Stimulated activated CD8-positive, alpha-beta memory T cell treated with anti-CD3 and anti-CD28 coated beads, Interleukin-15, amount 100 ng/mL, for 4 hours (primary cell): ENCODE measurements at regions not wholly inside any gene's neighbourhood (a gene's known extent, or its start where the extent isn't known, plus 50 kb on each side); places are given as distances from the start of the nearest gene placed in this dataset.

ENCODE experiments used
- DNase-seq, 2 donors: peaks; one replicate each; pipeline ENCODE4 v3.0.0-alpha.2; 2020; ENCODE audit warnings: low read depth in 2 of 2

GRCh38 chr1:30058970-30059369 lies 664.4 kb downstream of the MATN1 start:
- DNase-seq, result no peak

- DNase-seq, result no peak
These were observed 669.3 kb downstream of the MATN1 start for GRCh38 chr1:30054126-30054525.

- DNase-seq, result no peak
These were observed 671.2 kb downstream of the MATN1 start for GRCh38 chr1:30052178-30052577.

GRCh38 chr1:30051777-30052176 lies 671.6 kb downstream of the MATN1 start:
- DNase-seq, result no peak

GRCh38 chr1:30049748-30050296 lies 673.6 kb downstream of the MATN1 start:
- no peak for DNase-seq

- DNase-seq, result no peak
These were observed 674.5 kb downstream of the MATN1 start for GRCh38 chr1:30048905-30049304.

GRCh38 chr1:30047576-30047975 lies 675.8 kb downstream of the MATN1 start:
- no peak for DNase-seq

GRCh38 chr1:30046751-30047150 lies 676.6 kb downstream of the MATN1 start:
- no peak for DNase-seq

- DNase-seq, result no peak
These were observed 677.9 kb downstream of the MATN1 start for GRCh38 chr1:30045304-30046090.

GRCh38 chr1:30044656-30045144 lies 678.7 kb downstream of the MATN1 start:
- DNase-seq, result no peak

GRCh38 chr1:30043731-30044408 lies 679.5 kb downstream of the MATN1 start:
- no peak for DNase-seq

- DNase-seq, result no peak
These were observed 680.1 kb downstream of the MATN1 start for GRCh38 chr1:30043256-30043655.

- DNase-seq, result no peak
These were observed 680.8 kb downstream of the MATN1 start for GRCh38 chr1:30042438-30043147.

- no peak for DNase-seq
These were observed 681.5 kb downstream of the MATN1 start for GRCh38 chr1:30041741-30042437.

- DNase-seq, result no peak
These were observed 683.0 kb downstream of the MATN1 start for GRCh38 chr1:30040081-30041019.

GRCh38 chr1:30039354-30040080 lies 683.9 kb downstream of the MATN1 start:
- no peak for DNase-seq

- no peak for DNase-seq
These were observed 685.0 kb downstream of the MATN1 start for GRCh38 chr1:30038134-30039025.

- no peak for DNase-seq
These were observed 685.9 kb downstream of the MATN1 start for GRCh38 chr1:30037251-30038118.
